ENCODE measurements at regions not wholly inside any gene's neighbourhood (a gene's known extent, or its start where the extent isn't known, plus 50 kb on each side); places are given as distances from the start of the nearest gene placed in this dataset.
A peak's percentile ranks its signal among the peaks of the same experiment; 100 is the strongest.
"Not testable (repeated sequence)": the region's sequence is repeated elsewhere in the genome, so short reads cannot be mapped to it uniquely, and the experiment has no call there.

- DNase-seq: no peak
Observed at GRCh38 chr2:82740527-82740926, 1718.6 kb downstream of the SUCLG1 start.

GRCh38 chr2:82737965-82738364 is 1721.1 kb downstream of the SUCLG1 start:
- not testable (repeated sequence) for DNase-seq

- no peak for DNase-seq
Observed at GRCh38 chr2:82735336-82735735, 1723.7 kb downstream of the SUCLG1 start.

- no peak for DNase-seq
Observed at GRCh38 chr2:82731824-82732223, 1727.3 kb downstream of the SUCLG1 start.

- no peak for DNase-seq
Observed at GRCh38 chr2:82730811-82731210, 1728.3 kb downstream of the SUCLG1 start.

- no peak for DNase-seq
Observed at GRCh38 chr2:82728090-82728489, 1731.0 kb downstream of the SUCLG1 start.

GRCh38 chr2:82708681-82709080 is 1750.4 kb downstream of the SUCLG1 start:
- no peak for DNase-seq

- DNase-seq: no peak
Observed at GRCh38 chr2:82697231-82697630, 1761.8 kb downstream of the SUCLG1 start.

- DNase-seq: no peak
Observed at GRCh38 chr2:82694431-82694830, 1764.6 kb downstream of the SUCLG1 start.

- DNase-seq: no peak
Observed at GRCh38 chr2:82690757-82691411, 1768.2 kb downstream of the SUCLG1 start.

- no peak for DNase-seq
Observed at GRCh38 chr2:82675186-82675585, 1783.9 kb downstream of the SUCLG1 start.

- DNase-seq: no peak
Observed at GRCh38 chr2:82674652-82675051, 1784.4 kb downstream of the SUCLG1 start.

- DNase-seq: no peak
Observed at GRCh38 chr2:82667491-82667890, 1791.6 kb downstream of the SUCLG1 start.

GRCh38 chr2:82665691-82666090 is 1793.4 kb downstream of the SUCLG1 start:
- no peak for DNase-seq

- no peak for DNase-seq
Observed at GRCh38 chr2:82657106-82657505, 1802.0 kb downstream of the SUCLG1 start.

GRCh38 chr2:82656420-82656819 is 1802.7 kb downstream of the SUCLG1 start:
- no peak for DNase-seq

GRCh38 chr2:82652117-82652516 is 1807.0 kb downstream of the SUCLG1 start:
- DNase-seq: no peak

- DNase-seq: no peak
Observed at GRCh38 chr2:82650038-82650437, 1809.0 kb downstream of the SUCLG1 start.

GRCh38 chr2:82641598-82642180 is 1817.4 kb downstream of the SUCLG1 start:
- peak; percentile 2 for DNase-seq

- peak; percentile 21 for DNase-seq
Observed at GRCh38 chr2:82636402-82637020, 1822.6 kb downstream of the SUCLG1 start.

GRCh38 chr2:82599021-82599420 is 1860.1 kb downstream of the SUCLG1 start:
- no peak for DNase-seq

GRCh38 chr2:82596581-82596980 is 1862.5 kb downstream of the SUCLG1 start:
- no peak for DNase-seq

- no peak for DNase-seq
Observed at GRCh38 chr2:82591718-82592117, 1867.4 kb downstream of the SUCLG1 start.

GRCh38 chr2:82576656-82577055 is 1882.4 kb downstream of the SUCLG1 start:
- DNase-seq: no peak

GRCh38 chr2:82539280-82539621 is 1919.8 kb downstream of the SUCLG1 start:
- DNase-seq: no peak
